ENCODE measurements at regions not wholly inside any gene's neighbourhood (a gene's known extent, or its start where the extent isn't known, plus 50 kb on each side); places are given as distances from the start of the nearest gene placed in this dataset.

- H3K79me2 ChIP-seq (ENCODE audit: insufficient read depth, low read length), result no peaks in the 10 kb centered on the region
- no peak overlapping the region for H2BK120ac ChIP-seq (ENCODE audit: low read depth, low read length, poor library complexity, severe bottlenecking)
- no peak overlapping the region for H3K18ac ChIP-seq (ENCODE audit: insufficient read length, low read depth, low read length)
- Mint-ChIP-seq H3K36me3 (ENCODE audit: insufficient read depth in 1 of 3, low read depth in 3 of 3) (no peaks in the 10 kb centered on the region), H3K4me1 (no peaks in the 10 kb centered on the region), H3K4me3 (no peak overlapping the region), H3K27me3 (ENCODE audit: low read depth) (no peaks in the 10 kb centered on the region), H3K9me3 (no peaks in the 10 kb centered on the region), H3K27ac (no peak overlapping the region)
- H3K56ac ChIP-seq (ENCODE audit: insufficient read length, low read depth, low read length), result no peak overlapping the region
- H3K27ac ChIP-seq (ENCODE audit: insufficient read length, low read depth, low read length), result no peak overlapping the region
- H3K79me1 ChIP-seq (ENCODE audit: insufficient read depth, low read depth, low read length, poor library complexity, severe bottlenecking), result no peaks in the 10 kb centered on the region
- H3K27me3 ChIP-seq (ENCODE audit: insufficient read depth, low read length), result no peaks in the 10 kb centered on the region
- no peak overlapping the region for H2AK5ac ChIP-seq (ENCODE audit: insufficient read length, low read length)
- no peak overlapping the region for H4K91ac ChIP-seq (ENCODE audit: insufficient read length, low read depth, low read length)
- no peak overlapping the region for H3K14ac ChIP-seq (ENCODE audit: insufficient read depth, low read length)
- H3K23me2 ChIP-seq (ENCODE audit: insufficient read length, low read depth, low read length, poor library complexity, severe bottlenecking), result no peaks in the 10 kb centered on the region
- H3K4me2 ChIP-seq (ENCODE audit: insufficient read depth, insufficient read length, low read length), result no peak overlapping the region
- no peak for DNase-seq
- no peaks in the 10 kb centered on the region for H3K9me3 ChIP-seq (ENCODE audit: control insufficient read depth, low read depth, low read length)
- H3K9ac ChIP-seq (ENCODE audit: extremely low read depth, insufficient read length, low read length), result no peak overlapping the region
- H4K5ac ChIP-seq (ENCODE audit: insufficient read length, low read depth, low read length), result no peak overlapping the region
- WGBS (ENCODE audit: extremely low coverage, insufficient read length, low lambda C conversion rate), result no CpG with 5 or more reads among the region's 2 CpGs
- no peak overlapping the region for H2AFZ ChIP-seq (ENCODE audit: low read length)
- H2BK15ac ChIP-seq (ENCODE audit: low read depth, low read length), result no peak overlapping the region
- H2BK5ac ChIP-seq (ENCODE audit: insufficient read length, low read length), result no peak overlapping the region
- no peak overlapping the region for H3K4ac ChIP-seq (ENCODE audit: low read depth, low read length)
- no peak overlapping the region for H3T11ph ChIP-seq (ENCODE audit: low read length)
- H2BK20ac ChIP-seq (ENCODE audit: low read depth, low read length, poor library complexity, severe bottlenecking), result no peak overlapping the region
- H3K23ac ChIP-seq (ENCODE audit: insufficient read length, low read depth, low read length), result no peak overlapping the region
- no peaks in the 10 kb centered on the region for H4K20me1 ChIP-seq (ENCODE audit: control insufficient read depth, insufficient read depth, insufficient read length)
- H3K4me1 ChIP-seq (ENCODE audit: insufficient read depth, low read length), result no peaks in the 10 kb centered on the region
- no peak overlapping the region for H4K8ac ChIP-seq (replicated peaks; ENCODE audit: insufficient read length, low read depth, low read length)
- no peak for TF ChIP-seq CTCF (conservative IDR thresholded peaks at IDR 0.05)
- no peak overlapping the region for H2BK12ac ChIP-seq (ENCODE audit: insufficient read length, low read depth, low read length)
Observed at GRCh38 chr3:74045000-74045399, 420.3 kb upstream of the PDZRN3 start.

All from H9 (cell line).